Loucy (cell line): ENCODE measurements at regions not wholly inside any gene's neighbourhood (a gene's known extent, or its start where the extent isn't known, plus 50 kb on each side); places are given as distances from the start of the nearest gene placed in this dataset.

ENCODE experiments used
- H2AFZ ChIP-seq: fragments of 200-600 bp; sonication (generic); 2 replicates; pipeline ENCODE4 v1.6.0; 2016; ENCODE audit warnings: antibody characterized with exemption, mild to moderate bottlenecking, low read length, moderate library complexity
- H3F3A ChIP-seq: fragments of 200-600 bp; 2 replicates; pipeline ENCODE4 v1.6.0; 2016; ENCODE audit warnings: antibody characterized with exemption, low read depth, mild to moderate bottlenecking
- H3K27me3 ChIP-seq: fragments of 200-600 bp; sonication (generic); 2 replicates; pipeline ENCODE4 v1.6.1; 2014; ENCODE audit warnings: low read length, mild to moderate bottlenecking; ENCODE audit not compliant: insufficient read depth, poor library complexity, severe bottlenecking
- H3K36me3 ChIP-seq: fragments of 200-600 bp; sonication (generic); 2 replicates; pipeline ENCODE4 v1.6.1; 2016; ENCODE audit warnings: low read length; ENCODE audit not compliant: insufficient read depth
- H3K4me1 ChIP-seq: fragments of 200-600 bp; sonication (generic); 2 replicates; pipeline ENCODE4 v1.5.1; 2014; ENCODE audit warnings: low read length, mild to moderate bottlenecking; ENCODE audit not compliant: insufficient read depth, poor library complexity, severe bottlenecking
- H3K4me2 ChIP-seq: fragments of 200-600 bp; sonication (generic); 2 replicates; pipeline ENCODE4 v1.6.0; 2014; ENCODE audit warnings: antibody characterized with exemption, low read length, low read depth, mild to moderate bottlenecking; ENCODE audit not compliant: poor library complexity, severe bottlenecking
- H3K4me3 ChIP-seq: fragments of 200-600 bp; sonication (generic); 2 replicates; pipeline ENCODE4 v1.5.1; 2014; ENCODE audit warnings: low read length, mild to moderate bottlenecking, mixed read lengths; ENCODE audit not compliant: poor library complexity, severe bottlenecking
- H3K79me2 ChIP-seq: fragments of 200-600 bp; sonication (generic); 2 replicates; pipeline ENCODE4 v1.6.1; 2014; ENCODE audit warnings: low read length; ENCODE audit not compliant: insufficient read depth
- H3K9ac ChIP-seq: fragments of 200-600 bp; sonication (generic); 2 replicates; pipeline ENCODE4 v1.6.0; 2014; ENCODE audit warnings: mild to moderate bottlenecking, low read depth, low read length, moderate library complexity; ENCODE audit not compliant: poor library complexity, severe bottlenecking
- H3K9me2 ChIP-seq: fragments of 200-600 bp; sonication (generic); replicated peaks from 2 replicates; pipeline ENCODE4 v1.6.1; 2016; ENCODE audit warnings: low read depth, low read length, mixed read lengths
- H3K9me3 ChIP-seq: fragments of 200-600 bp; sonication (generic); 2 replicates; pipeline ENCODE4 v1.6.1; 2014; ENCODE audit warnings: mild to moderate bottlenecking, antibody characterized with exemption, low read length, low read depth; ENCODE audit not compliant: insufficient read depth
- H4K20me1 ChIP-seq: fragments of 200-600 bp; sonication (generic); 2 replicates; pipeline ENCODE4 v1.6.0; 2014; ENCODE audit warnings: antibody characterized with exemption, low read length, mild to moderate bottlenecking; ENCODE audit not compliant: insufficient read depth, poor library complexity, severe bottlenecking
- EZH2phosphoT487 ChIP-seq: fragments of 200-600 bp; IDR thresholded peaks from 2 replicates; pipeline ENCODE4 v1.6.1; 2018; ENCODE audit warnings: antibody characterized with exemption, mild to moderate bottlenecking, moderate library complexity, borderline replicate concordance
- TF ChIP-seq, protein P1 (sequence below): fragments of 200-600 bp; sonication (generic); conservative IDR thresholded peaks from 2 replicates; pipeline ENCODE4 v1.5.1; 2014; ENCODE audit warnings: mild to moderate bottlenecking, antibody characterized with exemption, low read length

DNA sequence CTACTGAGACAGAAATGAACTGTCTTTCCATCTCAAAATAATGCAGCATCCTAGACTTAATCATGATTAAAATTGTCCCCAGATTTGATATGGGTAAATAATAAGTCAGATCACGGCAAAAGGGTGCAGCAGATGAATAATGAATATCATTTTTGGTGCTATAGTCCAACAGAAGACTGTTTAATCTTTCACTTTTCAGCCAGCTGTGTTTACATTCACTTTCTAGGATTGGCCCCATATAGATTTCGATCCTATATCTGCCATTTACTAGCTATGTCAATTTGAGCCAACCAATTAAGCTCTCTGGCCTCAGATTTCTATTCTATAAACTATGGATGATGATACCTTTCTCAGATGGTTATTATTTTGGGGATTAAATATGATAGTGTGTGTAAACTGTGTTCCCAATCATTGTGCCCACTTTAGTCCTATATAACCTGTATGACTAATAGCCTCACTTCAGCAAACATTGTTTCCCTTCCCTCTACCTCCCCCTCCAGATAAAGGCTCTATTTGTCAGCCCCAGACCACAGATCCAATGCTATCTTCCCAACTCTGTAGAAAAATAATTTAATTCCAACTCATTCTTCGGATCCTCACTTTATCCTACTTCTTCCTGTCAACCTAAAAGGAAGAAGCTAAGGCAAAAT, 53.6 kb upstream of the NT5E start:
- H3K4me2 ChIP-seq: no peak overlapping the region
- H3K4me3 ChIP-seq: no peak overlapping the region
- no peak overlapping the region for H2AFZ ChIP-seq
- no peak for TF ChIP-seq EZH2phosphoT487
- TF ChIP-seq, protein P1, sequence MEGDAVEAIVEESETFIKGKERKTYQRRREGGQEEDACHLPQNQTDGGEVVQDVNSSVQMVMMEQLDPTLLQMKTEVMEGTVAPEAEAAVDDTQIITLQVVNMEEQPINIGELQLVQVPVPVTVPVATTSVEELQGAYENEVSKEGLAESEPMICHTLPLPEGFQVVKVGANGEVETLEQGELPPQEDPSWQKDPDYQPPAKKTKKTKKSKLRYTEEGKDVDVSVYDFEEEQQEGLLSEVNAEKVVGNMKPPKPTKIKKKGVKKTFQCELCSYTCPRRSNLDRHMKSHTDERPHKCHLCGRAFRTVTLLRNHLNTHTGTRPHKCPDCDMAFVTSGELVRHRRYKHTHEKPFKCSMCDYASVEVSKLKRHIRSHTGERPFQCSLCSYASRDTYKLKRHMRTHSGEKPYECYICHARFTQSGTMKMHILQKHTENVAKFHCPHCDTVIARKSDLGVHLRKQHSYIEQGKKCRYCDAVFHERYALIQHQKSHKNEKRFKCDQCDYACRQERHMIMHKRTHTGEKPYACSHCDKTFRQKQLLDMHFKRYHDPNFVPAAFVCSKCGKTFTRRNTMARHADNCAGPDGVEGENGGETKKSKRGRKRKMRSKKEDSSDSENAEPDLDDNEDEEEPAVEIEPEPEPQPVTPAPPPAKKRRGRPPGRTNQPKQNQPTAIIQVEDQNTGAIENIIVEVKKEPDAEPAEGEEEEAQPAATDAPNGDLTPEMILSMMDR: no peak
- no peaks in the 10 kb centered on the region for H3K36me3 ChIP-seq
- no peaks in the 10 kb centered on the region; the same call in 1 of the 2 replicates for H3F3A ChIP-seq
- H3K9ac ChIP-seq: no peak overlapping the region
- H3K79me2 ChIP-seq: no peaks in the 10 kb centered on the region
- H3K9me3 ChIP-seq: no peaks in the 10 kb centered on the region
- H3K4me1 ChIP-seq: peaks cover 13% of the 10 kb centered on the region
- H3K9me2 ChIP-seq: no peaks in the 10 kb centered on the region
- no peaks in the 10 kb centered on the region for H3K27me3 ChIP-seq
- H4K20me1 ChIP-seq: no peaks in the 10 kb centered on the region

DNA sequence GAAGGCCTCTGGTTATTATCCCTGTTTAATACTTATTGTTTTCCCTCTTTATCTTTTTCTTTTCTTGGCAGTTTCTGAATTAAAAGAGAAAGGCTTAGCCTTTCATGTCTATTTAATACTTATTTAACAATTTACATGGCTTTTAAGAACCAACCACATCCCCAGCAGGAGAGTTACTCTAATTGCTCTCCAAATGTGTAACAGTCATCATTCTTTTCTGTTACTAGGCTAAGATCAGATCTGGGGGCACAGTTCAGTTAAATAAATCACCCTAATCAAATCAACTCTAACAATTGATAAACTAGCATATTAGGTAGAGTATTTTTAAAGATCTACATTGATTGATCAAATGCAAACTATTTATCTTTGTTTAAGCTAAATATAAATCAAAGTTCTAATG, 54.1 kb upstream of the NT5E start:
- no peak overlapping the region for H3K4me2 ChIP-seq
- TF ChIP-seq, protein P1: no peak
- TF ChIP-seq EZH2phosphoT487: no peak
- no peaks in the 10 kb centered on the region for H3F3A ChIP-seq
- H3K4me1 ChIP-seq: peaks cover 12% of the 10 kb centered on the region
- H3K9ac ChIP-seq: no peak overlapping the region
- H3K36me3 ChIP-seq: no peaks in the 10 kb centered on the region
- no peak overlapping the region for H2AFZ ChIP-seq
- no peaks in the 10 kb centered on the region for H3K79me2 ChIP-seq
- no peaks in the 10 kb centered on the region for H4K20me1 ChIP-seq
- no peak overlapping the region for H3K4me3 ChIP-seq
- H3K27me3 ChIP-seq: no peaks in the 10 kb centered on the region
- no peaks in the 10 kb centered on the region for H3K9me2 ChIP-seq
- H3K9me3 ChIP-seq: no peaks in the 10 kb centered on the region

DNA sequence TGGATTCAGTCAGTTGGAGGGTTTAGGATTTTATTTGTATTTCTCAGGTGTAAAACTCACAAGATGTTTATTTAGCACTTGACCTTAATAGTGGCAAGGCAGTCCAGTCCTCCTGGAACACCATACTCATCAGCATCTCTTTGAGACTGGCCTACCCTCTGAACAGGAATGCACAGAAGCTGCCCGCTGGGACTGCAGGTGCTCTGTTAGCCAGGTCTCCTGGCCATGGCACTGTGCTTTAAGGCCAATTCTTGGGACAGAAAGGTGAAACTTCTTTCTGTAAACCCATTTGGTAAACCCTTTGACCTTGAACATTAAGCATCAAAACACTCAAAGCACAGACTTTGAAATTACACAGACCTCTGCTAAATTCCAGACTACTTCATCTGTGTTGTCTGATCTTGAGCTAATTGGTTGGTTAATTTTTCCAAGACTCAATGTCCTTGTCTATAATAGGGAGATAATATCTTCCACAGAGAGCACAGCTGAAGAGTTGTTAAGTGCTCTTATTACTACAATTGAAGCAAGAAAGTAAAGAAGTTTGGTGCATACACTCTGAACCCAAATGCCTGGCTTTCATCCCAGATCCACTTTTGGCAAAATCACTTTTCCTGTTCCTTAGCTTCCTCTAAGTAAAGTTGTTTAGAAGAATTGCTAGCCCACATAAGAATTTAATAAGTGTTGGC, 54.9 kb upstream of the NT5E start:
- Histone ChIP-seq H3K4me2 (no peak overlapping the region), H3K36me3 (no peaks in the 10 kb centered on the region), H3F3A (no peaks in the 10 kb centered on the region), H3K9me3 (no peaks in the 10 kb centered on the region), H3K4me1 (peaks cover 9% of the 10 kb centered on the region), H3K9me2 (no peaks in the 10 kb centered on the region), H3K27me3 (no peaks in the 10 kb centered on the region), H4K20me1 (no peaks in the 10 kb centered on the region), H3K4me3 (no peak overlapping the region), H2AFZ (no peak overlapping the region), H3K79me2 (no peaks in the 10 kb centered on the region), H3K9ac (no peak overlapping the region)
- TF ChIP-seq, protein P1: no peak
- TF ChIP-seq EZH2phosphoT487: no peak
